Gastroesophageal sphincter (tissue), 3 donors: ENCODE measurements at regions not wholly inside any gene's neighbourhood (a gene's known extent, or its start where the extent isn't known, plus 50 kb on each side); places are given as distances from the start of the nearest gene placed in this dataset.

Source experiments
- EP300 ChIP-seq: sonication (generic); formaldehyde crosslinking; IDR thresholded peaks from one replicate; pipeline ENCODE4 v1.6.1; 2017; ENCODE audit warnings: antibody characterized with exemption, mild to moderate bottlenecking
- POLR2A ChIP-seq, 2 donors: fragments of 450-650 bp; IDR thresholded peaks; one replicate each; pipeline ENCODE4 v1.6.1; 2017; ENCODE audit warnings: antibody characterized with exemption in 2 of 2, mild to moderate bottlenecking in 2 of 2, moderate library complexity in 1 of 2
- POLR2AphosphoS5 ChIP-seq: sonication (generic); formaldehyde crosslinking; IDR thresholded peaks from one replicate; pipeline ENCODE4 v1.6.1; 2017; ENCODE audit warnings: antibody characterized with exemption
- TF ChIP-seq, protein P1 (sequence below), 4 experiments: fragments of 200-600 bp in 2 of 4; fragments of 450-650 bp in 2 of 4; sonication (generic) in 1 of 4; IDR thresholded peaks; one replicate each; pipeline ENCODE4 v1.5.1; 2017 to 2019; ENCODE audit warnings: antibody characterized with exemption in 4 of 4, mild to moderate bottlenecking in 2 of 4, moderate library complexity in 2 of 4

DNA sequence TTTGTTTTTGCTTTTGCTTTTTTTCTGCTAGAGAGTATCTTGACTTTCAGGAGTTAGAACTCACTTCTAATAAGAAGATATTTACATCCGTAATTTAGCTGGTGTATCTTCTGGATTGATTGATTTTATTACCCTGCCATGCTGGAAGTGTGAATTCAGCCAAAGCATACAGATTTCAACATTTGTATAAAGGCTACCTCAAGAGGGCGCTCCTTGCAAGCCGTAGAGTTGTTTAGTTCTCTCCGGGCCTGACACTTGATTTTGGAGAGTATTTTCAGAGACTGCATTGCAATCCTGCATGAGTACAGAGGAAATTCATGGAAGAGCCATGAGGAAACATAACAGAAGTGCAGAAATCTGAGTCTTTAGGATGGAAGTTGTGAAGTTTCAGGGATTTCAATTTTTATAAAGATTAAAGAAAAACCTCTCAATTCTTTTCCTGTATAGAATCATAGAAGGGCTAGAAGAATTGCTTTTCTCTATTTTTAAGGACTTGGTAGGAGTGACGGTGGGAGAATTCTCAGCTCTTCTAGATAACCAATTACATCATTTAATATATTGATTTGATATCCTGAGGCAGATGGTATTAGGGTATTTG is 66.7 kb upstream of the TIAM2 start:
- TF ChIP-seq, protein P1, sequence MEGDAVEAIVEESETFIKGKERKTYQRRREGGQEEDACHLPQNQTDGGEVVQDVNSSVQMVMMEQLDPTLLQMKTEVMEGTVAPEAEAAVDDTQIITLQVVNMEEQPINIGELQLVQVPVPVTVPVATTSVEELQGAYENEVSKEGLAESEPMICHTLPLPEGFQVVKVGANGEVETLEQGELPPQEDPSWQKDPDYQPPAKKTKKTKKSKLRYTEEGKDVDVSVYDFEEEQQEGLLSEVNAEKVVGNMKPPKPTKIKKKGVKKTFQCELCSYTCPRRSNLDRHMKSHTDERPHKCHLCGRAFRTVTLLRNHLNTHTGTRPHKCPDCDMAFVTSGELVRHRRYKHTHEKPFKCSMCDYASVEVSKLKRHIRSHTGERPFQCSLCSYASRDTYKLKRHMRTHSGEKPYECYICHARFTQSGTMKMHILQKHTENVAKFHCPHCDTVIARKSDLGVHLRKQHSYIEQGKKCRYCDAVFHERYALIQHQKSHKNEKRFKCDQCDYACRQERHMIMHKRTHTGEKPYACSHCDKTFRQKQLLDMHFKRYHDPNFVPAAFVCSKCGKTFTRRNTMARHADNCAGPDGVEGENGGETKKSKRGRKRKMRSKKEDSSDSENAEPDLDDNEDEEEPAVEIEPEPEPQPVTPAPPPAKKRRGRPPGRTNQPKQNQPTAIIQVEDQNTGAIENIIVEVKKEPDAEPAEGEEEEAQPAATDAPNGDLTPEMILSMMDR (IDR thresholded peaks at IDR 0.05) = peak in 3 of 4 experiments; percentile 68 to 75 (median 71)
- TF ChIP-seq POLR2A (IDR thresholded peaks at IDR 0.05) (no peak), POLR2AphosphoS5 (no peak), EP300 (no peak)
